ENCODE measurements at regions not wholly inside any gene's neighbourhood (a gene's known extent, or its start where the extent isn't known, plus 50 kb on each side); places are given as distances from the start of the nearest gene placed in this dataset.

DNA sequence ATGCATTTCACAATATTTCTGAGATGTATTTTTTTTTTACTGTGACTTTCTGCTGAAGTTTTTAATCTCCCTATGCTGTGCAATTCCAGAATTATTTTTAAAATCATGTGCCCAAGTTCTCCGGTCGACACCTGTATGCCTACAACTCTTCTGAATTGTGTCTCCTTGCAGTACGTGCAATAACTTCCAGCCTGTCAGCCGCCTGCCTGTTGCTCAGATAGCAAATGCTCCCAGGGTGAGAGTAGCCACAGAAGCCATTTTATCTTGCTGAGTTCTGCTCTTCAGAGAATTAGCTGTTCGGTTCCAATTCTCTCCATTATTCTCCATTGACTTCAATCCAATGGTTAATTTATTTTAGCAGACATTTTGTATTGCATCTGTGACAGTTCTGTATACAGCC lies 188.3 kb downstream of the CDC14C start:
- no peaks in the 10 kb centered on the region for H3K9me3 ChIP-seq (ENCODE audit: control insufficient read depth, low read length)
- H3K4me2 ChIP-seq (ENCODE audit: low read length) = no peak overlapping the region
- no peaks in the 10 kb centered on the region for H3K4me1 ChIP-seq
- no peak overlapping the region for H3K9ac ChIP-seq
- no peak overlapping the region for H3K27ac ChIP-seq
- no peaks in the 10 kb centered on the region for H3K27me3 ChIP-seq (ENCODE audit: control insufficient read depth, insufficient read depth, low read length)
- H3K36me3 ChIP-seq (ENCODE audit: control insufficient read depth, insufficient read depth, low read length) = no peaks in the 10 kb centered on the region
- no peak overlapping the region for H3K4me3 ChIP-seq (ENCODE audit: low read depth, low read length)
- H3K79me2 ChIP-seq = no peaks in the 10 kb centered on the region
- TF ChIP-seq, protein P1, sequence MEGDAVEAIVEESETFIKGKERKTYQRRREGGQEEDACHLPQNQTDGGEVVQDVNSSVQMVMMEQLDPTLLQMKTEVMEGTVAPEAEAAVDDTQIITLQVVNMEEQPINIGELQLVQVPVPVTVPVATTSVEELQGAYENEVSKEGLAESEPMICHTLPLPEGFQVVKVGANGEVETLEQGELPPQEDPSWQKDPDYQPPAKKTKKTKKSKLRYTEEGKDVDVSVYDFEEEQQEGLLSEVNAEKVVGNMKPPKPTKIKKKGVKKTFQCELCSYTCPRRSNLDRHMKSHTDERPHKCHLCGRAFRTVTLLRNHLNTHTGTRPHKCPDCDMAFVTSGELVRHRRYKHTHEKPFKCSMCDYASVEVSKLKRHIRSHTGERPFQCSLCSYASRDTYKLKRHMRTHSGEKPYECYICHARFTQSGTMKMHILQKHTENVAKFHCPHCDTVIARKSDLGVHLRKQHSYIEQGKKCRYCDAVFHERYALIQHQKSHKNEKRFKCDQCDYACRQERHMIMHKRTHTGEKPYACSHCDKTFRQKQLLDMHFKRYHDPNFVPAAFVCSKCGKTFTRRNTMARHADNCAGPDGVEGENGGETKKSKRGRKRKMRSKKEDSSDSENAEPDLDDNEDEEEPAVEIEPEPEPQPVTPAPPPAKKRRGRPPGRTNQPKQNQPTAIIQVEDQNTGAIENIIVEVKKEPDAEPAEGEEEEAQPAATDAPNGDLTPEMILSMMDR (IDR thresholded peaks at IDR 0.05) = no peak
- no peak overlapping the region for H2AFZ ChIP-seq

DNA sequence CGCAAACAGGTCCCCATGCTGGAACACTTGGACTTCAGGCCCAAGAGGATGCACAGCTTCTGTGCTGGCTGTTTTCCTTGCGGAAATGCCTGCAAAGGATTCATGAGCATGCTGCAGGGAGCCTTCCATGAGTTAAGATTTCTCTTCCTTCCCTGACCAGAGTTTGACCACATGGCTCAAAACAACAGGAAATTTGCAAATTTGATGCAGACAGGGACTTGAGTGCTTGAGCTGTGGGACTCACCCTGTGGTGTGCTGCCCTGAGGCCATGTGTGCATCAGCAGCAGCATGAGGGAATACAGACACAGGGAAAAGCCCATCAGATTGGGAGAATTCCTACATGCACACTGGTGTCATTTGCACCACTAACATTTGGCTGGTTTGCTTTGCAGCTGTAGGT lies 195.4 kb downstream of the CDC14C start:
- Histone ChIP-seq H3K4me2 (ENCODE audit: low read length) (no peak overlapping the region), H3K79me2 (no peaks in the 10 kb centered on the region), H3K4me1 (no peaks in the 10 kb centered on the region), H3K9ac (no peak overlapping the region), H3K4me3 (ENCODE audit: low read depth, low read length) (no peak overlapping the region), H2AFZ (no peak overlapping the region), H3K36me3 (ENCODE audit: control insufficient read depth, insufficient read depth, low read length) (no peaks in the 10 kb centered on the region), H3K27ac (no peak overlapping the region), H3K9me3 (ENCODE audit: control insufficient read depth, low read length) (no peaks in the 10 kb centered on the region), H3K27me3 (ENCODE audit: control insufficient read depth, insufficient read depth, low read length) (no peaks in the 10 kb centered on the region)
- TF ChIP-seq, protein P1 (IDR thresholded peaks at IDR 0.05) = no peak

DNA sequence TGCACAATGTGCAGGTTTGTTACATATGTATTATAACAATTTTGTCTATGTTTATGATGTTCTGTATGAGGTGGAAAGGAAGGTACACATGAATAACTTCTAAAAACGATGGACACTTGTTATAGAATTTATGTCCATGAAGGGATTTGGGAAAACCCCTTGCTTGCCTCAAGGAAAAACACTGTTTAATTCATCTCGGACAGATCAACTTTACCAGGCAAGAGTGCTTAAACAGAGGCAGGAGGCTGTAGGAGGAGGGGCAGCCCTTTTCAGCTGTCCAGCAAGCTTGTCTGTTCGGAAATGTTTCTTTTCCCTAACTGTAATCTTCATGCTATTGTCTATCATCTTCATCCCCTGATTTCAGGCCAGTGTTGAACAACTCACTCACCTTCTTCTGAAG lies 200.9 kb downstream of the CDC14C start:
- TF ChIP-seq, protein P1 (IDR thresholded peaks at IDR 0.05) = no peak
- Histone ChIP-seq H3K27me3 (ENCODE audit: control insufficient read depth, insufficient read depth, low read length) (no peaks in the 10 kb centered on the region), H3K9me3 (ENCODE audit: control insufficient read depth, low read length) (no peaks in the 10 kb centered on the region), H3K9ac (no peak overlapping the region), H3K27ac (no peak overlapping the region), H3K79me2 (no peaks in the 10 kb centered on the region), H3K36me3 (ENCODE audit: control insufficient read depth, insufficient read depth, low read length) (no peaks in the 10 kb centered on the region), H3K4me3 (ENCODE audit: low read depth, low read length) (no peak overlapping the region), H2AFZ (no peak overlapping the region), H3K4me1 (no peaks in the 10 kb centered on the region), H3K4me2 (ENCODE audit: low read length) (no peak overlapping the region)

DNA sequence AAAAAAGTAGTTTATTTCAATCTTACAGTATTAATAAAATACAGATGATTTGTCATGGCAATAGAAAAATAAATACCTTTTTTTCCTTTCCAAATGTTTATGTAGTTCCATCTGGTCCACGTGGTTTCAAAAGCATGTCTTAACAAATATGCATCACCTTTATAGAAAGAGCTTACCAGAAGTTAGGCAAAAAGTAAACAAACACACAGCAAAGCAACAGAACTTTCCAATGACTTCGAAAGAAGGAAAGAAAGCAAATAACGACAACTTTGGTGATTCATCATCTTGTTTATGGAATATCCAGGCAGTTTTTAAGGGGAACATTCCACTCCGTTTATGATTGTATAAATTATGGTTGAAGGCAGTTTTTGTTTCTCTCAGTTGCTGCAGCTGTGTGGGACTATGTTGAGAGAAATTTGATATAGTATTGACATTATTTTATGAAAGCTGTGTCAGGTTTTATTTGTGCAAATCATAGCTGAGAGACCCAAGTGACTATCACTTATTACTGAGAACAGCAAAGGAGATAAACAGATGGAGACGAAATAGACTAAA lies 203.1 kb downstream of the CDC14C start:
- H3K79me2 ChIP-seq = no peaks in the 10 kb centered on the region
- H3K4me3 ChIP-seq (ENCODE audit: low read depth, low read length) = no peak overlapping the region
- H3K27me3 ChIP-seq (ENCODE audit: control insufficient read depth, insufficient read depth, low read length) = no peaks in the 10 kb centered on the region
- no peak overlapping the region for H3K9ac ChIP-seq
- H3K4me2 ChIP-seq (ENCODE audit: low read length) = no peak overlapping the region
- H3K27ac ChIP-seq = no peak overlapping the region
- TF ChIP-seq, protein P1 (IDR thresholded peaks at IDR 0.05) = no peak
- H2AFZ ChIP-seq = no peak overlapping the region
- H3K4me1 ChIP-seq = no peaks in the 10 kb centered on the region
- no peaks in the 10 kb centered on the region for H3K9me3 ChIP-seq (ENCODE audit: control insufficient read depth, low read length)
- H3K36me3 ChIP-seq (ENCODE audit: control insufficient read depth, insufficient read depth, low read length) = no peaks in the 10 kb centered on the region

DNA sequence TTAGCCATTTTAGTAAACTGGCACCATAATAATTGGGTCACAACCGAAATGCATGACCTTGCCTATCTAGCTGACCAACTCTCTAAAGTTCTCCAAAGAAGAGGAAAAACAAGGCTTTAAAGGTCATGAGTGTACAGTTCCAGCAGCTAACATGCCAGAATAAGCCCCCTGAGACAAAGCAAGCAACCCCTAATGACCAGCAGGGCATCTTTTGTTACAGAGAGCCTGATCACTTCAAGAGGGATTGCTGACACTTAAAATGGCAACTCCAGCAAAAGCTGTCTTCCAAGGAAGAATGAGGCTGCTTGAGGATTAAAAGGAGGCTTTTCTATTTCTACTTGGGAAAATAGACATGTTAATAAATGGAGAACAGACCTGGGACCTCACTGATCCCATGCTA lies 213.6 kb downstream of the CDC14C start:
- Histone ChIP-seq H3K27me3 (ENCODE audit: control insufficient read depth, insufficient read depth, low read length) (no peaks in the 10 kb centered on the region), H3K9me3 (ENCODE audit: control insufficient read depth, low read length) (no peaks in the 10 kb centered on the region), H3K36me3 (ENCODE audit: control insufficient read depth, insufficient read depth, low read length) (no peaks in the 10 kb centered on the region), H3K27ac (no peak overlapping the region), H3K4me3 (ENCODE audit: low read depth, low read length) (no peak overlapping the region), H3K4me1 (no peaks in the 10 kb centered on the region), H3K79me2 (no peaks in the 10 kb centered on the region), H2AFZ (no peak overlapping the region), H3K4me2 (ENCODE audit: low read length) (no peak overlapping the region), H3K9ac (no peak overlapping the region)
- TF ChIP-seq, protein P1 (IDR thresholded peaks at IDR 0.05) = no peak
